Neural cell (in vitro differentiated cells): ENCODE measurements at regions not wholly inside any gene's neighbourhood (a gene's known extent, or its start where the extent isn't known, plus 50 kb on each side); places are given as distances from the start of the nearest gene placed in this dataset.

Experiments used
- H2AFZ ChIP-seq: fragments of 200-600, 300-800 bp; sonication (generic), shearing (Covaris generic); 2 replicates; pipeline ENCODE4 v1.6.0; 2014; ENCODE audit warnings: low read depth, mild to moderate bottlenecking, antibody characterized with exemption, low read length, moderate library complexity
- H3F3A ChIP-seq: fragments of 200-600 bp; shearing (Covaris generic); 2 replicates; pipeline ENCODE4 v1.6.1; 2016; ENCODE audit warnings: mild to moderate bottlenecking, moderate library complexity, mixed read lengths, antibody characterized with exemption, low read length; ENCODE audit not compliant: insufficient read depth, poor library complexity, severe bottlenecking
- H3K27ac ChIP-seq: fragments of 200-600, 300-800 bp; sonication (generic), shearing (Covaris generic); 2 replicates; pipeline ENCODE4 v1.5.1; 2014; ENCODE audit warnings: mild to moderate bottlenecking, low read length, moderate library complexity
- H3K27me3 ChIP-seq: fragments of 300-800, 200-600 bp; sonication (generic), shearing (Covaris generic); 2 replicates; pipeline ENCODE4 v1.6.0; 2014; ENCODE audit warnings: mild to moderate bottlenecking, low read depth, low read length, moderate library complexity; ENCODE audit not compliant: insufficient read depth
- H3K36me3 ChIP-seq: fragments of 300-800, 200-600 bp; sonication (generic), shearing (Covaris generic); 2 replicates; pipeline ENCODE4 v1.5.1; 2014; ENCODE audit warnings: mild to moderate bottlenecking, antibody characterized with exemption, low read length, moderate library complexity; ENCODE audit not compliant: insufficient read depth
- H3K4me2 ChIP-seq: fragments of 300-800, 200-600 bp; sonication (generic), shearing (Covaris generic); 2 replicates; pipeline ENCODE4 v1.6.0; 2014; ENCODE audit warnings: mild to moderate bottlenecking, low read length
- H3K4me3 ChIP-seq: fragments of 300-800, 200-600 bp; sonication (generic), shearing (Covaris generic); 2 replicates; pipeline ENCODE4 v1.5.1; 2014; ENCODE audit warnings: mild to moderate bottlenecking, low read length, moderate library complexity
- H3K79me2 ChIP-seq: fragments of 200-600 bp; shearing (Covaris generic); replicated peaks from 2 replicates; pipeline ENCODE4 v1.6.0; 2014; ENCODE audit warnings: mild to moderate bottlenecking, low read length, moderate library complexity; ENCODE audit not compliant: insufficient read depth
- H3K9ac ChIP-seq: fragments of 300-800, 200-600 bp; sonication (generic), shearing (Covaris generic); 2 replicates; pipeline ENCODE4 v1.6.1; 2016; ENCODE audit warnings: mild to moderate bottlenecking, low read length, mixed read lengths
- H3K9me2 ChIP-seq: fragments of 200-600 bp; shearing (Covaris generic); 2 replicates; pipeline ENCODE4 v1.6.1; 2016; ENCODE audit warnings: mild to moderate bottlenecking, low read length, mixed read lengths; ENCODE audit not compliant: insufficient read depth
- H3K9me3 ChIP-seq: fragments of 200-600, 300-800 bp; sonication (generic), shearing (Covaris generic); 2 replicates; pipeline ENCODE4 v1.6.1; 2016; ENCODE audit warnings: mild to moderate bottlenecking, mixed run types, low read length, moderate library complexity, mixed read lengths
- H4K20me1 ChIP-seq: fragments of 200-600 bp; shearing (Covaris generic); 2 replicates; pipeline ENCODE4 v1.6.1; 2016; ENCODE audit warnings: mild to moderate bottlenecking, mixed run types; ENCODE audit not compliant: insufficient read depth
- CTCF ChIP-seq: fragments of 450-650 bp; IDR thresholded peaks from 2 replicates; pipeline ENCODE4 v1.5.1; 2014; ENCODE audit warnings: antibody characterized with exemption, mild to moderate bottlenecking, moderate library complexity; ENCODE audit not compliant: poor library complexity, severe bottlenecking
- EP300 ChIP-seq: fragments of 450-650 bp; conservative IDR thresholded peaks from 2 replicates; pipeline ENCODE4 v1.6.1; 2014; ENCODE audit warnings: antibody characterized with exemption, mild to moderate bottlenecking, moderate library complexity; ENCODE audit not compliant: poor library complexity, severe bottlenecking
- EZH2 ChIP-seq: fragments of 200-600, 300-800 bp; shearing (Covaris generic), sonication (generic); IDR thresholded peaks from 2 replicates; pipeline ENCODE4 v1.6.1; 2014; ENCODE audit warnings: antibody characterized with exemption, low read length, borderline replicate concordance, mild to moderate bottlenecking; ENCODE audit not compliant: insufficient read depth, poor library complexity, severe bottlenecking
- MXI1 ChIP-seq: fragments of 450-650 bp; conservative IDR thresholded peaks from 2 replicates; pipeline ENCODE4 v1.6.1; 2014; ENCODE audit warnings: antibody characterized with exemption, mild to moderate bottlenecking; ENCODE audit not compliant: poor library complexity, severe bottlenecking
- POLR2AphosphoS5 ChIP-seq: IDR thresholded peaks from 2 replicates; pipeline ENCODE4 v1.6.1; 2012
- RAD21 ChIP-seq: fragments of 450-650 bp; conservative IDR thresholded peaks from 2 replicates; pipeline ENCODE4 v1.6.1; 2014; ENCODE audit warnings: antibody characterized with exemption, mild to moderate bottlenecking, moderate library complexity
- REST ChIP-seq: IDR thresholded peaks from 2 replicates; pipeline ENCODE4 v1.6.1; 2012; ENCODE audit warnings: borderline replicate concordance
- SMC3 ChIP-seq: fragments of 450-650 bp; conservative IDR thresholded peaks from 2 replicates; pipeline ENCODE4 v1.6.1; 2014; ENCODE audit warnings: antibody characterized with exemption, mild to moderate bottlenecking, moderate library complexity; ENCODE audit not compliant: poor library complexity
- TAF1 ChIP-seq: IDR thresholded peaks from 2 replicates; pipeline ENCODE4 v1.6.1; 2012; ENCODE audit warnings: low read depth

GRCh38 chr2:176826356-176826755 is 386.2 kb upstream of the HNRNPA3 start:
- Histone ChIP-seq H3K27ac (no peak overlapping the region), H4K20me1 (no peaks in the 10 kb centered on the region), H2AFZ (no peak overlapping the region), H3K27me3 (no peaks in the 10 kb centered on the region), H3K4me3 (no peak overlapping the region), H3F3A (no peaks in the 10 kb centered on the region), H3K9me3 (no peaks in the 10 kb centered on the region), H3K9me2 (no peaks in the 10 kb centered on the region), H3K36me3 (no peaks in the 10 kb centered on the region), H3K4me2 (no peak overlapping the region), H3K9ac (no peak overlapping the region), H3K79me2 (no peaks in the 10 kb centered on the region)
- no peak for TF ChIP-seq EZH2
- TF ChIP-seq SMC3: no peak
- TF ChIP-seq CTCF: no peak
- TF ChIP-seq MXI1: no peak
- no peak for TF ChIP-seq RAD21
- TF ChIP-seq EP300: no peak
- TF ChIP-seq TAF1: no peak
- TF ChIP-seq POLR2AphosphoS5: no peak
- TF ChIP-seq REST: no peak

- H3K4me2 ChIP-seq: no peak overlapping the region
- no peaks in the 10 kb centered on the region for H3K27me3 ChIP-seq
- H2AFZ ChIP-seq: no peak overlapping the region
- H3F3A ChIP-seq: no peaks in the 10 kb centered on the region
- no peak for TF ChIP-seq CTCF
- no peak for TF ChIP-seq TAF1
- TF ChIP-seq POLR2AphosphoS5: no peak
- no peak for TF ChIP-seq REST
- no peak for TF ChIP-seq EP300
- TF ChIP-seq MXI1: no peak
- TF ChIP-seq RAD21: no peak
- no peak for TF ChIP-seq EZH2
- TF ChIP-seq SMC3: no peak
- no peaks in the 10 kb centered on the region for H3K9me3 ChIP-seq
- H4K20me1 ChIP-seq: no peaks in the 10 kb centered on the region
- no peak overlapping the region for H3K9ac ChIP-seq
- no peaks in the 10 kb centered on the region for H3K36me3 ChIP-seq
- H3K79me2 ChIP-seq: no peaks in the 10 kb centered on the region
- H3K9me2 ChIP-seq: no peaks in the 10 kb centered on the region
- no peak overlapping the region for H3K27ac ChIP-seq
- no peak overlapping the region for H3K4me3 ChIP-seq
These were observed 385.5 kb upstream of the HNRNPA3 start for GRCh38 chr2:176826984-176827668.
